HepG2 (cell line): ENCODE measurements at regions not wholly inside any gene's neighbourhood (a gene's known extent, or its start where the extent isn't known, plus 50 kb on each side); places are given as distances from the start of the nearest gene placed in this dataset.

ENCODE experiments used
- ATAC-seq: fragments of 200-7000 bp; cut with Tn5 transposase; 3 replicates; pipeline ENCODE4 v1.9.1; 2020; ENCODE audit warnings: mild to moderate bottlenecking, moderate library complexity
- BruUV-seq: library from RNA; stranded (reverse); fragments of 400-500 nt; replicated peaks from 2 replicates; lab custom pipeline; 2021; lab: Mats Ljungman, UMichigan
- CTCF ChIA-PET: fragments of 300-600 bp; formaldehyde crosslinking; extraction: SDS; loops from one replicate; lab custom pipeline; 2021; ENCODE audit warnings: low total read pairs, inconsistent platforms, low intra/inter-chr PET ratio; lab: Yijun Ruan, JAX
- POLR2A ChIA-PET: fragments of 350-600 bp; sonication (Branson Sonifier 250); formaldehyde crosslinking; loops from one replicate; lab custom pipeline; 2020; ENCODE audit warnings: antibody characterized with exemption, inconsistent platforms; lab: Yijun Ruan, JAX
- DNase-seq: peaks from one replicate; pipeline ENCODE4 v3.0.0-alpha.2; 2015; ENCODE audit warnings: low spot score
- FAIRE-seq: peaks from 3 replicates; lab custom pipeline; 2011; peaks lifted over from hg19 to GRCh38; lab: Jason Lieb, UNC
- H2AFZ ChIP-seq: one replicate; pipeline ENCODE4 v1.6.1; 2011; ENCODE audit warnings: low read length, inconsistent platforms
- H3K27ac ChIP-seq: fragments of 300-600 bp; 3 replicates; pipeline ENCODE4 v1.8.0; 2011; ENCODE audit warnings: mixed run types, mild to moderate bottlenecking, mixed read lengths, low read length, inconsistent platforms; ENCODE audit not compliant: insufficient read depth; ENCODE audit errors: extremely low read length
- H3K27me3 ChIP-seq, 2 experiments: fragments of 200-600 bp in 1 of 2; 2 replicates in 1 of 2; 3 replicates in 1 of 2; pipeline versions ENCODE4 v1.6.0 to v1.8.0; 2011; ENCODE audit warnings: low read length in 2 of 2, mild to moderate bottlenecking in 2 of 2, moderate library complexity in 2 of 2, inconsistent platforms in 1 of 2; ENCODE audit not compliant: insufficient read depth in 2 of 2, control insufficient read depth in 1 of 2
- H3K36me3 ChIP-seq, 2 experiments: fragments of 200-600 bp in 1 of 2; replicated peaks in 1 of 2; 2 replicates in 1 of 2; 3 replicates in 1 of 2; pipeline versions ENCODE4 v1.5.1 to v1.8.0; 2011; ENCODE audit warnings: low read length in 2 of 2, inconsistent platforms in 1 of 2; ENCODE audit not compliant: insufficient read depth in 2 of 2, control insufficient read depth in 1 of 2
- H3K4me1 ChIP-seq: 2 replicates; pipeline ENCODE4 v1.5.1; 2012; ENCODE audit warnings: low read length, inconsistent platforms; ENCODE audit not compliant: insufficient read depth
- H3K4me2 ChIP-seq: 2 replicates; pipeline ENCODE4 v1.6.0; 2011; ENCODE audit warnings: low read depth, low read length, inconsistent platforms
- H3K4me3 ChIP-seq, 3 experiments: fragments of 200-600 bp in 1 of 3; sonication (generic), shearing (Covaris generic) in 1 of 3; replicated peaks in 1 of 3; 2 replicates each; pipeline ENCODE4 v1.5.1; 2011 to 2016; ENCODE audit warnings: low read length in 3 of 3, inconsistent platforms in 2 of 3, low read depth in 2 of 3, mild to moderate bottlenecking in 2 of 3, control low read depth in 1 of 3, mixed read lengths in 1 of 3; ENCODE audit not compliant: insufficient read depth in 1 of 3
- H3K79me2 ChIP-seq: one replicate; pipeline ENCODE4 v1.6.1; 2011; ENCODE audit warnings: low read length, inconsistent platforms; ENCODE audit not compliant: insufficient read depth
- H3K9ac ChIP-seq: 2 replicates; pipeline ENCODE4 v1.6.0; 2011; ENCODE audit warnings: mild to moderate bottlenecking, low read depth, low read length, inconsistent platforms; ENCODE audit not compliant: insufficient read depth
- H3K9me3 ChIP-seq: 2 replicates; pipeline ENCODE4 v1.5.1; 2012; ENCODE audit warnings: mild to moderate bottlenecking, low read length
- H4K20me1 ChIP-seq: 2 replicates; pipeline ENCODE4 v1.6.0; 2011; ENCODE audit warnings: inconsistent platforms, mild to moderate bottlenecking, low read length, moderate library complexity; ENCODE audit not compliant: insufficient read depth
- EHMT2 ChIP-seq: fragments of 200-600 bp; sonication (generic); IDR thresholded peaks from 2 replicates; pipeline ENCODE4 v1.7.0; 2017; ENCODE audit warnings: antibody characterized with exemption, low read depth, low read length, borderline replicate concordance
- GPBP1L1 ChIP-seq: sonication (generic); formaldehyde crosslinking; IDR thresholded peaks from 2 replicates; pipeline ENCODE4 v1.5.0; 2020; ENCODE audit warnings: mild to moderate bottlenecking, missing genetic modification reagents
- HDAC2 ChIP-seq: sonication (generic); formaldehyde crosslinking; IDR thresholded peaks from 2 replicates; pipeline ENCODE4 v1.4.0; 2020; ENCODE audit warnings: missing genetic modification reagents
- HOXA7 ChIP-seq: sonication (generic); formaldehyde crosslinking; IDR thresholded peaks from 2 replicates; pipeline ENCODE4 v1.8.1; 2022; ENCODE audit warnings: mild to moderate bottlenecking, missing genetic modification reagents, moderate library complexity
- JUNB ChIP-seq: sonication (generic); formaldehyde crosslinking; IDR thresholded peaks from 2 replicates; pipeline ENCODE4 v1.8.0; 2022; ENCODE audit warnings: missing genetic modification reagents, mild to moderate bottlenecking, borderline replicate concordance
- KDM1A ChIP-seq: IDR thresholded peaks from 2 replicates; pipeline ENCODE4 v1.6.1; 2016; ENCODE audit warnings: missing compliant biosample characterization
- KDM4B ChIP-seq: sonication (generic); formaldehyde crosslinking; IDR thresholded peaks from 2 replicates; pipeline ENCODE4 v1.4.0; 2020; ENCODE audit warnings: missing genetic modification reagents
- NCOR1 ChIP-seq: fragments of 200-600 bp; sonication (generic); IDR thresholded peaks from 2 replicates; pipeline ENCODE4 v1.7.0; 2017; ENCODE audit warnings: antibody characterized with exemption, low read length, borderline replicate concordance
- RCOR2 ChIP-seq: IDR thresholded peaks from 2 replicates; pipeline ENCODE4 v1.6.1; 2016; ENCODE audit warnings: missing biosample characterization, missing genetic modification reagents
- ZKSCAN1 ChIP-seq: fragments of 150-350 bp; IDR thresholded peaks from 2 replicates; pipeline ENCODE4 v1.6.1; 2014; ENCODE audit warnings: low read length
- ZNF75D ChIP-seq: sonication (generic); formaldehyde crosslinking; IDR thresholded peaks from 2 replicates; pipeline ENCODE4 v1.8.1; 2023; ENCODE audit warnings: missing genetic modification reagents, mild to moderate bottlenecking, borderline replicate concordance
- ZNF841 ChIP-seq: sonication (generic); formaldehyde crosslinking; IDR thresholded peaks from 2 replicates; pipeline ENCODE4 v1.8.1; 2023; ENCODE audit warnings: missing genetic modification reagents, borderline replicate concordance
- ZNF883 ChIP-seq: sonication (generic); formaldehyde crosslinking; IDR thresholded peaks from 2 replicates; pipeline ENCODE4 v1.5.1; 2020; ENCODE audit warnings: mild to moderate bottlenecking, missing genetic modification reagents; ENCODE audit errors: not compliant biosample characterization
- WGBS: methylation state at CpG from one replicate; pipeline ENCODE4 v1.1.6; 2017; ENCODE audit warnings: low lambda C conversion rate; 5-methylcytosine and 5-hydroxymethylcytosine counted together
- in situ Hi-C: cut with HindIII; loops from 2 replicates; pipeline ENCODE4 v1.10.0; 2017; ENCODE audit warnings: low pct_unique_long_range_greater_than_20kb; ENCODE audit not compliant: extremely low pct_ligation_motif_present
- intact Hi-C: fragments of 100-400 bp; cut with micrococcal nuclease; formaldehyde crosslinking; loops from one replicate; pipeline ENCODE4 v1.10.0; 2022; ENCODE audit not compliant: unreplicated experiment
- TF ChIP-seq, protein P1 (sequence below): sonication (generic); formaldehyde crosslinking; IDR thresholded peaks from 2 replicates; pipeline ENCODE4 v1.8.0; 2022; ENCODE audit warnings: missing genetic modification reagents, mild to moderate bottlenecking, inconsistent platforms, borderline replicate concordance
- TF ChIP-seq, protein P2 (sequence below): sonication (generic); formaldehyde crosslinking; IDR thresholded peaks from 2 replicates; pipeline ENCODE4 v1.4.0; 2020; ENCODE audit warnings: missing genetic modification reagents, mild to moderate bottlenecking, borderline replicate concordance
- TF ChIP-seq, protein P3 (sequence below): sonication (generic); formaldehyde crosslinking; IDR thresholded peaks from 2 replicates; pipeline ENCODE4; 2020; ENCODE audit warnings: missing genetic modification reagents, mild to moderate bottlenecking, borderline replicate concordance
- TF ChIP-seq, protein P4 (sequence below): IDR thresholded peaks from 2 replicates; pipeline ENCODE4 v1.6.1; 2016; ENCODE audit warnings: missing genetic modification reagents, missing compliant biosample characterization

DNA sequence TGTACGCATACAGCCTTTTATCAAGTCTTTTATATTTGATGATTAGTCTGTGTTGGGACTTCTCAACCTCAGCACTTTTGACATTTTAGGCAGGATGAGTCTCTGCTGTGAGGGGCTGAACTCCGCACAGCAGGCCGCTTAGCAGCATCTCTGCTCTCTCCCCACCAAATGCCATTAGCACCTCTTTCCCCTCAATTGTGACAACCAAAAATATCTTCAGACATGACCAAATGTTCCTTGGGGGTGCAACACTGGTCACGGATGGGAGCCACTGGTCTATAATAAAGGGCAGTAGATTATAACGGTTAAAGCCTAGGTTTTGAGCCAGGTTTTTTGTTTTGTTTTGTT, 109.7 kb upstream of the LRIG1 start:
- Histone ChIP-seq H3K36me3 (no peaks in the 10 kb centered on the region), H3K27me3 (no peaks in the 10 kb centered on the region), H3K9ac (no peak overlapping the region), H3K9me3 (no peaks in the 10 kb centered on the region), H4K20me1 (no peaks in the 10 kb centered on the region), H3K79me2 (no peaks in the 10 kb centered on the region), H3K4me2 (no peak overlapping the region), H2AFZ (no peak overlapping the region), H3K4me1 (no peaks in the 10 kb centered on the region), H3K27ac (no peak overlapping the region), H3K4me3 (no peak overlapping the region)
- DNase-seq: no peak
- no TSS peak for BruUV-seq
- TF ChIP-seq RCOR2 (CRISPR knock-in tag): no peak
- no peak for TF ChIP-seq JUNB (CRISPR knock-in tag)
- no peak for TF ChIP-seq HOXA7 (CRISPR knock-in tag)
- TF ChIP-seq GPBP1L1 (CRISPR knock-in tag): no peak
- TF ChIP-seq, protein P1, sequence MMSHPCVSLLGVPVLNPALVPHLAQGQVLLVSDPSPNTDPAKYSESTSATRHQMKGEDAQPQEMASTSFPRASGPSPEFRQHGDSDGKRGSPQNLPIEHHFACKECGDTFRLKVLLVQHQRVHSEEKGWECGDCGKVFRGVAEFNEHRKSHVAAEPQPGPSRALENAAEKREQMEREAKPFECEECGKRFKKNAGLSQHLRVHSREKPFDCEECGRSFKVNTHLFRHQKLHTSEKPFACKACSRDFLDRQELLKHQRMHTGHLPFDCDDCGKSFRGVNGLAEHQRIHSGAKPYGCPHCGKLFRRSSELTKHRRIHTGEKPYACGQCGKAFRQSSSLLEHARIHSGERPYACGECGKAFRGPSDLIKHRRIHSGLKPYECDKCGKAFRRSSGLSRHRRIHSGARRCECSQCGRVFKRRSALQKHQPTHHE (CRISPR knock-in tag): no peak
- TF ChIP-seq ZKSCAN1: no peak
- no peak for TF ChIP-seq KDM1A (CRISPR knock-in tag)
- TF ChIP-seq ZNF883 (CRISPR knock-in tag): no peak
- no peak for TF ChIP-seq ZNF841 (CRISPR knock-in tag)
- no peak for TF ChIP-seq EHMT2
- TF ChIP-seq ZNF75D (CRISPR knock-in tag): no peak
- no peak for TF ChIP-seq KDM4B
- no peak for TF ChIP-seq HDAC2 (CRISPR knock-in tag)
- TF ChIP-seq, protein P2, sequence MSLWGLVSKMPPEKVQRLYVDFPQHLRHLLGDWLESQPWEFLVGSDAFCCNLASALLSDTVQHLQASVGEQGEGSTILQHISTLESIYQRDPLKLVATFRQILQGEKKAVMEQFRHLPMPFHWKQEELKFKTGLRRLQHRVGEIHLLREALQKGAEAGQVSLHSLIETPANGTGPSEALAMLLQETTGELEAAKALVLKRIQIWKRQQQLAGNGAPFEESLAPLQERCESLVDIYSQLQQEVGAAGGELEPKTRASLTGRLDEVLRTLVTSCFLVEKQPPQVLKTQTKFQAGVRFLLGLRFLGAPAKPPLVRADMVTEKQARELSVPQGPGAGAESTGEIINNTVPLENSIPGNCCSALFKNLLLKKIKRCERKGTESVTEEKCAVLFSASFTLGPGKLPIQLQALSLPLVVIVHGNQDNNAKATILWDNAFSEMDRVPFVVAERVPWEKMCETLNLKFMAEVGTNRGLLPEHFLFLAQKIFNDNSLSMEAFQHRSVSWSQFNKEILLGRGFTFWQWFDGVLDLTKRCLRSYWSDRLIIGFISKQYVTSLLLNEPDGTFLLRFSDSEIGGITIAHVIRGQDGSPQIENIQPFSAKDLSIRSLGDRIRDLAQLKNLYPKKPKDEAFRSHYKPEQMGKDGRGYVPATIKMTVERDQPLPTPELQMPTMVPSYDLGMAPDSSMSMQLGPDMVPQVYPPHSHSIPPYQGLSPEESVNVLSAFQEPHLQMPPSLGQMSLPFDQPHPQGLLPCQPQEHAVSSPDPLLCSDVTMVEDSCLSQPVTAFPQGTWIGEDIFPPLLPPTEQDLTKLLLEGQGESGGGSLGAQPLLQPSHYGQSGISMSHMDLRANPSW (CRISPR knock-in tag): no peak
- TF ChIP-seq NCOR1: no peak
- TF ChIP-seq, protein P3, sequence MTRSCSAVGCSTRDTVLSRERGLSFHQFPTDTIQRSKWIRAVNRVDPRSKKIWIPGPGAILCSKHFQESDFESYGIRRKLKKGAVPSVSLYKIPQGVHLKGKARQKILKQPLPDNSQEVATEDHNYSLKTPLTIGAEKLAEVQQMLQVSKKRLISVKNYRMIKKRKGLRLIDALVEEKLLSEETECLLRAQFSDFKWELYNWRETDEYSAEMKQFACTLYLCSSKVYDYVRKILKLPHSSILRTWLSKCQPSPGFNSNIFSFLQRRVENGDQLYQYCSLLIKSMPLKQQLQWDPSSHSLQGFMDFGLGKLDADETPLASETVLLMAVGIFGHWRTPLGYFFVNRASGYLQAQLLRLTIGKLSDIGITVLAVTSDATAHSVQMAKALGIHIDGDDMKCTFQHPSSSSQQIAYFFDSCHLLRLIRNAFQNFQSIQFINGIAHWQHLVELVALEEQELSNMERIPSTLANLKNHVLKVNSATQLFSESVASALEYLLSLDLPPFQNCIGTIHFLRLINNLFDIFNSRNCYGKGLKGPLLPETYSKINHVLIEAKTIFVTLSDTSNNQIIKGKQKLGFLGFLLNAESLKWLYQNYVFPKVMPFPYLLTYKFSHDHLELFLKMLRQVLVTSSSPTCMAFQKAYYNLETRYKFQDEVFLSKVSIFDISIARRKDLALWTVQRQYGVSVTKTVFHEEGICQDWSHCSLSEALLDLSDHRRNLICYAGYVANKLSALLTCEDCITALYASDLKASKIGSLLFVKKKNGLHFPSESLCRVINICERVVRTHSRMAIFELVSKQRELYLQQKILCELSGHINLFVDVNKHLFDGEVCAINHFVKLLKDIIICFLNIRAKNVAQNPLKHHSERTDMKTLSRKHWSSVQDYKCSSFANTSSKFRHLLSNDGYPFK (CRISPR knock-in tag): no peak
- TF ChIP-seq, protein P4, sequence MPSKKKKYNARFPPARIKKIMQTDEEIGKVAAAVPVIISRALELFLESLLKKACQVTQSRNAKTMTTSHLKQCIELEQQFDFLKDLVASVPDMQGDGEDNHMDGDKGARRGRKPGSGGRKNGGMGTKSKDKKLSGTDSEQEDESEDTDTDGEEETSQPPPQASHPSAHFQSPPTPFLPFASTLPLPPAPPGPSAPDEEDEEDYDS (CRISPR knock-in tag): no peak
- no peak for ATAC-seq
- CTCF ChIA-PET: no interaction called here
- in situ Hi-C loops (no loop called here), intact Hi-C loops (no loop called here)
- 89% methylated on average over 5 of the region's 5 CpGs for WGBS
- POLR2A ChIA-PET: no interaction called here
- FAIRE-seq: no peak
